ENCODE measurements at regions not wholly inside any gene's neighbourhood (a gene's known extent, or its start where the extent isn't known, plus 50 kb on each side); places are given as distances from the start of the nearest gene placed in this dataset.

DNA sequence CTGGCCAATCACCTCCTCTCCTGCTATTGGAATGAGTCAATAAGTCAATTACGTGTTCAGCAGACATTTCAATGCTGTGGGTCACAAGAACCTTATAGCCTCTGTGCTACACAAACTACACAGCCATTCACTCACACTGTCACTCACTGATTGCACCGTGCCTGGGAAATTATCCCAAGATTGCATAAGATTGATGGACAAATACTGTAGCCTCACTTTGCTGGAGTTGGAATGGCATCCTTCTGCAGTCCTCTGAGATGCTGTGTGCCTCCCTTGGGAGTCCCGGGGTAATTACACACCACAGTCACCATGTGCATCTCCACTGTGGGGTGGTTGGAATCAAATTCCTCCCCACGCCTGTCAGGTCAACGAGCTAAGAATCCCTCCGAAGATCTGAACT, 358.7 kb upstream of the MGMT start:
- TF ChIP-seq, protein P1, sequence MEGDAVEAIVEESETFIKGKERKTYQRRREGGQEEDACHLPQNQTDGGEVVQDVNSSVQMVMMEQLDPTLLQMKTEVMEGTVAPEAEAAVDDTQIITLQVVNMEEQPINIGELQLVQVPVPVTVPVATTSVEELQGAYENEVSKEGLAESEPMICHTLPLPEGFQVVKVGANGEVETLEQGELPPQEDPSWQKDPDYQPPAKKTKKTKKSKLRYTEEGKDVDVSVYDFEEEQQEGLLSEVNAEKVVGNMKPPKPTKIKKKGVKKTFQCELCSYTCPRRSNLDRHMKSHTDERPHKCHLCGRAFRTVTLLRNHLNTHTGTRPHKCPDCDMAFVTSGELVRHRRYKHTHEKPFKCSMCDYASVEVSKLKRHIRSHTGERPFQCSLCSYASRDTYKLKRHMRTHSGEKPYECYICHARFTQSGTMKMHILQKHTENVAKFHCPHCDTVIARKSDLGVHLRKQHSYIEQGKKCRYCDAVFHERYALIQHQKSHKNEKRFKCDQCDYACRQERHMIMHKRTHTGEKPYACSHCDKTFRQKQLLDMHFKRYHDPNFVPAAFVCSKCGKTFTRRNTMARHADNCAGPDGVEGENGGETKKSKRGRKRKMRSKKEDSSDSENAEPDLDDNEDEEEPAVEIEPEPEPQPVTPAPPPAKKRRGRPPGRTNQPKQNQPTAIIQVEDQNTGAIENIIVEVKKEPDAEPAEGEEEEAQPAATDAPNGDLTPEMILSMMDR (IDR thresholded peaks at IDR 0.05; ENCODE audit: low read length): no peak
- TF ChIP-seq EZH2 (IDR thresholded peaks at IDR 0.05; ENCODE audit: borderline replicate concordance, low read length): no peak
